SK-N-SH (cell line): ENCODE measurements at regions not wholly inside any gene's neighbourhood (a gene's known extent, or its start where the extent isn't known, plus 50 kb on each side); places are given as distances from the start of the nearest gene placed in this dataset.

Source experiments
- CTCF ChIP-seq: fragments of 200-600 bp; sonication (generic); IDR thresholded peaks from 2 replicates; pipeline ENCODE4 v1.6.1; 2017; ENCODE audit warnings: antibody characterized with exemption, mild to moderate bottlenecking, moderate library complexity
- ELF1 ChIP-seq: IDR thresholded peaks from 2 replicates; pipeline ENCODE4 v1.4.0; 2012
- EP300 ChIP-seq, 2 experiments: IDR thresholded peaks; 2 replicates each; pipeline versions ENCODE4 v1.4.0 to v1.6.1; 2012; ENCODE audit warnings: borderline replicate concordance in 1 of 2, low read depth in 1 of 2, low read length in 1 of 2
- GATA2 ChIP-seq: sonication (generic); formaldehyde crosslinking; IDR thresholded peaks from 2 replicates; pipeline ENCODE4 v1.5.0; 2020; ENCODE audit warnings: mild to moderate bottlenecking, missing genetic modification reagents
- MAX ChIP-seq: IDR thresholded peaks from 2 replicates; pipeline ENCODE4 v1.4.0; 2012; ENCODE audit warnings: low read depth
- POLR2AphosphoS5 ChIP-seq: IDR thresholded peaks from 2 replicates; pipeline ENCODE4 v1.6.1; 2012; ENCODE audit warnings: low read depth, low read length

- no peak for TF ChIP-seq MAX
- TF ChIP-seq CTCF: no peak
- no peak for TF ChIP-seq EP300 (IDR thresholded peaks at IDR 0.05; ENCODE audit: borderline replicate concordance in 1 of 2, low read depth in 1 of 2, low read length in 1 of 2)
- TF ChIP-seq GATA2 (CRISPR knock-in tag): no peak
- TF ChIP-seq POLR2AphosphoS5: no peak
- no peak for TF ChIP-seq ELF1
These were observed 532.2 kb upstream of the AGA start for GRCh38 chr4:177974461-177974860.
